ENCODE measurements at regions not wholly inside any gene's neighbourhood (a gene's known extent, or its start where the extent isn't known, plus 50 kb on each side); places are given as distances from the start of the nearest gene placed in this dataset.

DNA sequence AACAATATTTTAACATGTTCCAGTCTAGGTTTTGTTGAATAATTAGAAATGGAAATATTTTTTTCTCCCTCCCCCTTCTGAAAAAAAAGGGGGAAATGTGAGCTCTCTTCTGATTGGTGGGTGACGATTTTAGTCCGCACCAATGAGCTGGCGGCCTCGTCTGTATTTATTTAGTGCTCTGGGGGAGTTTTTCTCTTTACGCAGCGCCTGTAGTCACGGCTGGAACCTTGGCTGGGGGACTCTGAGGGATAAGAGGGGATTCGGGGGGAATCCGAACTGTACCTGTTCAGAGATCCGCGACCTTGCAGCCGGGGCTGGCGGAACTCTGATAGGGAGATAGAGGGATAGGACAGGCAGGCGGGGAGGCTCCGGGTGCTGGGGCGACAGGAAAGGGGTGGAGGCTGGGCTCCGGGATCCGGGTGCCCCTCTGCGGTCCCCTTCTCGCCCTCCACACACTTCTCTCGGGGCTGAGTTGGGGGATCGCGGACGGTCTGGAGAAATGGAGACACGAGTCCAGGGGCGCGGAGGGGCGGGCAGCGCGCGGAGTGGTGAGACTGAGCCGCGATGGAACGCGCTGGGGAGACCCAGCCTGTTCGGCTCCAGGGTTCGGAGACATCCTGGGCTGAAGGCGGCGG, 99.7 kb upstream of the HSD17B12 start:
- TF ChIP-seq, protein P1, sequence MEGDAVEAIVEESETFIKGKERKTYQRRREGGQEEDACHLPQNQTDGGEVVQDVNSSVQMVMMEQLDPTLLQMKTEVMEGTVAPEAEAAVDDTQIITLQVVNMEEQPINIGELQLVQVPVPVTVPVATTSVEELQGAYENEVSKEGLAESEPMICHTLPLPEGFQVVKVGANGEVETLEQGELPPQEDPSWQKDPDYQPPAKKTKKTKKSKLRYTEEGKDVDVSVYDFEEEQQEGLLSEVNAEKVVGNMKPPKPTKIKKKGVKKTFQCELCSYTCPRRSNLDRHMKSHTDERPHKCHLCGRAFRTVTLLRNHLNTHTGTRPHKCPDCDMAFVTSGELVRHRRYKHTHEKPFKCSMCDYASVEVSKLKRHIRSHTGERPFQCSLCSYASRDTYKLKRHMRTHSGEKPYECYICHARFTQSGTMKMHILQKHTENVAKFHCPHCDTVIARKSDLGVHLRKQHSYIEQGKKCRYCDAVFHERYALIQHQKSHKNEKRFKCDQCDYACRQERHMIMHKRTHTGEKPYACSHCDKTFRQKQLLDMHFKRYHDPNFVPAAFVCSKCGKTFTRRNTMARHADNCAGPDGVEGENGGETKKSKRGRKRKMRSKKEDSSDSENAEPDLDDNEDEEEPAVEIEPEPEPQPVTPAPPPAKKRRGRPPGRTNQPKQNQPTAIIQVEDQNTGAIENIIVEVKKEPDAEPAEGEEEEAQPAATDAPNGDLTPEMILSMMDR (IDR thresholded peaks at IDR 0.05), result no peak
- TF ChIP-seq POLR2A (IDR thresholded peaks at IDR 0.05), result no peak
